ENCODE measurements at regions not wholly inside any gene's neighbourhood (a gene's known extent, or its start where the extent isn't known, plus 50 kb on each side); places are given as distances from the start of the nearest gene placed in this dataset.
"Not testable (repeated sequence)": the region's sequence is repeated elsewhere in the genome, so short reads cannot be mapped to it uniquely, and the experiment has no call there.

GRCh38 chr22:19643448-19644313 is 70.6 kb upstream of the SEPTIN5 start:
- no peak for FAIRE-seq

- FAIRE-seq = no peak
Observed at GRCh38 chr22:19644314-19645223, 69.7 kb upstream of the SEPTIN5 start.

GRCh38 chr22:19645391-19645790 is 68.9 kb upstream of the SEPTIN5 start:
- no peak for FAIRE-seq

GRCh38 chr22:19645905-19646304 is 68.4 kb upstream of the SEPTIN5 start:
- FAIRE-seq = no peak

GRCh38 chr22:19646383-19646782 is 67.9 kb upstream of the SEPTIN5 start:
- FAIRE-seq = no peak

GRCh38 chr22:19648419-19648929 is 65.8 kb upstream of the SEPTIN5 start:
- FAIRE-seq = no peak

- FAIRE-seq = no peak
Observed at GRCh38 chr22:19652316-19652715, 62.0 kb upstream of the SEPTIN5 start.

- FAIRE-seq = no peak
Observed at GRCh38 chr22:19654338-19654987, 59.8 kb upstream of the SEPTIN5 start.

- no peak for FAIRE-seq
Observed at GRCh38 chr22:19655399-19655798, 58.9 kb upstream of the SEPTIN5 start.

- no peak for FAIRE-seq
Observed at GRCh38 chr22:19656541-19657251, 57.6 kb upstream of the SEPTIN5 start.

GRCh38 chr22:19657252-19658056 is 56.8 kb upstream of the SEPTIN5 start:
- FAIRE-seq = no peak

GRCh38 chr22:19658057-19658966 is 56.0 kb upstream of the SEPTIN5 start:
- no peak for FAIRE-seq

GRCh38 chr22:19658967-19659804 is 55.1 kb upstream of the SEPTIN5 start:
- FAIRE-seq = no peak

GRCh38 chr22:19659805-19660345 is 54.4 kb upstream of the SEPTIN5 start:
- no peak for FAIRE-seq

GRCh38 chr22:19660583-19660982 is 53.7 kb upstream of the SEPTIN5 start:
- not testable (repeated sequence) for FAIRE-seq

- no peak for FAIRE-seq
Observed at GRCh38 chr22:19661156-19661555, 53.1 kb upstream of the SEPTIN5 start.

GRCh38 chr22:19662049-19662684 is 52.1 kb upstream of the SEPTIN5 start:
- not testable (repeated sequence) for FAIRE-seq

GRCh38 chr22:19663286-19663815 is 51.0 kb upstream of the SEPTIN5 start:
- no peak for FAIRE-seq
